ENCODE measurements at regions not wholly inside any gene's neighbourhood (a gene's known extent, or its start where the extent isn't known, plus 50 kb on each side); places are given as distances from the start of the nearest gene placed in this dataset.

GRCh38 chr10:114879541-114880158 lies 58.1 kb downstream of the FHIP2A start:
- TF ChIP-seq REST (IDR thresholded peaks at IDR 0.05) (no peak), ATF3 (IDR thresholded peaks at IDR 0.05) (no peak), RAD21 (IDR thresholded peaks at IDR 0.05) (peak; percentile 67 to 69), HNF4A (conservative IDR thresholded peaks at IDR 0.05) (no peak), TAF1 (conservative IDR thresholded peaks at IDR 0.05) (no peak), NR2F2 (IDR thresholded peaks at IDR 0.05) (no peak), SP1 (IDR thresholded peaks at IDR 0.05) (no peak), CTCF (IDR thresholded peaks at IDR 0.05; ENCODE audit: low read depth, low read length, missing input control) (peak; percentile 58), FOXA1 (IDR thresholded peaks at IDR 0.05) (no peak), ZBTB33 (IDR thresholded peaks at IDR 0.05) (no peak), FOXA2 (IDR thresholded peaks at IDR 0.05) (no peak), GABPA (IDR thresholded peaks at IDR 0.05 in 1 of 2, conservative IDR thresholded peaks at IDR 0.05 in 1 of 2) (no peak), YY1 (IDR thresholded peaks at IDR 0.05) (no peak), HNF4G (IDR thresholded peaks at IDR 0.05) (no peak), JUND (IDR thresholded peaks at IDR 0.05) (no peak), EGR1 (IDR thresholded peaks at IDR 0.05; ENCODE audit: low read depth in 2 of 2) (no peak), RXRA (IDR thresholded peaks at IDR 0.05) (peak in 1 of 2 donors; percentile 52), MAX (IDR thresholded peaks at IDR 0.05) (no peak)
- H3K27ac ChIP-seq (ENCODE audit: low read depth in 1 of 2, low read length in 2 of 2) = no peak overlapping the region
- WGBS = 25% methylated on average over 13 of the region's 13 CpGs
- DNase-seq (ENCODE audit: low spot score) = peak; percentile 44
- H3K9ac ChIP-seq (ENCODE audit: low read depth in 1 of 2, low read length in 2 of 2) = no peak overlapping the region
- H3K4me1 ChIP-seq (ENCODE audit: control insufficient read depth in 4 of 4, insufficient read depth in 4 of 4, low read length in 3 of 4) = peaks cover 0 to 13% (median 6%) of the 10 kb centered on the region in 4 donors
- no peaks in the 10 kb centered on the region for H3K36me3 ChIP-seq (ENCODE audit: control insufficient read depth in 4 of 4, insufficient read depth in 3 of 4, low read depth in 1 of 4, low read length in 3 of 4)
- no peaks in the 10 kb centered on the region for H3K9me3 ChIP-seq (ENCODE audit: control insufficient read depth in 4 of 4, low read length in 3 of 4)
- H3K4me3 ChIP-seq (ENCODE audit: low read depth in 1 of 3, low read length in 3 of 3) = peak overlapping the region in 2 of 3 donors; percentile 22 to 32
- H3K27me3 ChIP-seq (ENCODE audit: control insufficient read depth in 4 of 4, insufficient read depth in 4 of 4, low read length in 3 of 4) = no peaks in the 10 kb centered on the region

Data from liver (tissue), 8 donors.